Activated CD4-positive, alpha-beta T cell treated with anti-CD3 and anti-CD28 coated beads, Interleukin-2, Interleukin-6, amounts not matched to agents 100 ng/mL and 50 ng/mL, durations not matched to agents 16 hours and 8 hours (primary cell): ENCODE measurements at regions not wholly inside any gene's neighbourhood (a gene's known extent, or its start where the extent isn't known, plus 50 kb on each side); places are given as distances from the start of the nearest gene placed in this dataset.
"Not testable (repeated sequence)": the region's sequence is repeated elsewhere in the genome, so short reads cannot be mapped to it uniquely, and the experiment has no call there.

ENCODE experiments used
- DNase-seq: peaks from one replicate; pipeline ENCODE4 v3.0.0-alpha.2; 2020

- DNase-seq = no peak
Measured at GRCh38 chr14:88064841-88065240, 59.9 kb downstream of the GPR65 start.

- DNase-seq = no peak
Measured at GRCh38 chr14:88069677-88070076, 64.7 kb downstream of the GPR65 start.

GRCh38 chr14:88075269-88075981 is 70.5 kb downstream of the GPR65 start:
- no peak for DNase-seq

GRCh38 chr14:88078525-88078924 is 73.6 kb downstream of the GPR65 start:
- DNase-seq = no peak

GRCh38 chr14:88079624-88080023 is 74.7 kb downstream of the GPR65 start:
- DNase-seq = no peak

- no peak for DNase-seq
Measured at GRCh38 chr14:88085736-88086135, 80.8 kb downstream of the GPR65 start.

- no peak for DNase-seq
Measured at GRCh38 chr14:88089445-88089844, 84.5 kb downstream of the GPR65 start.

- DNase-seq = no peak
Measured at GRCh38 chr14:88092529-88092928, 87.6 kb downstream of the GPR65 start.

GRCh38 chr14:88095791-88096190 is 90.9 kb downstream of the GPR65 start:
- DNase-seq = no peak

- no peak for DNase-seq
Measured at GRCh38 chr14:88098163-88098562, 93.2 kb downstream of the GPR65 start.

- no peak for DNase-seq
Measured at GRCh38 chr14:88104710-88105109, 99.8 kb downstream of the GPR65 start.

- DNase-seq = no peak
Measured at GRCh38 chr14:88106377-88106776, 101.4 kb downstream of the GPR65 start.

- not testable (repeated sequence) for DNase-seq
Measured at GRCh38 chr14:88127669-88128068, 122.7 kb downstream of the GPR65 start.

- DNase-seq = no peak
Measured at GRCh38 chr14:88128816-88129215, 123.9 kb downstream of the GPR65 start.

GRCh38 chr14:88129306-88130056 is 124.5 kb downstream of the GPR65 start:
- DNase-seq = peak; percentile 34

- peak; percentile 2 for DNase-seq
Measured at GRCh38 chr14:88130057-88130432, 125.1 kb downstream of the GPR65 start.
